ENCODE measurements at regions not wholly inside any gene's neighbourhood (a gene's known extent, or its start where the extent isn't known, plus 50 kb on each side); places are given as distances from the start of the nearest gene placed in this dataset.
"Not testable (repeated sequence)": the region's sequence is repeated elsewhere in the genome, so short reads cannot be mapped to it uniquely, and the experiment has no call there.

DNA sequence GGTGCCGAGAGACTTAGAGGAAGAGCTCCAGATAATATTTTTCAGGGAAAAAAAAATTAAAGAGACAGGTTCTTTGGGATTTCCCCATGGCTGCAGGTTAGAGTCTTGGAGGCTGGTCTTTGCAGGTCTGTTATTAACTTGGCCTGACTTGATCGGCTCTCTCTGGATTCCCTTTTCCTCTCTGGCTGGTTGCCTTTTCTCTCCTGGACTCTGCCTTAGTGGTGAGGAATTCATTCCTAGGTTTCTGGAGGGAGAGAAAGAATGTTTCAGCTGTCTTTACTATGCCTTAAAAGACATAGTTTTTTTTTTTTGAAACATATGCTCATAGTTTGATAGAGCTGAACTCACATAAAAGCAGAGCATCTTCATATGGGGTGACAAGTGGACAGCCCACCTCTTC lies 336.3 kb downstream of the BMP4 start:
- H3K36me3 ChIP-seq, result no peaks in the 10 kb centered on the region
- intact Hi-C loops (cut with DNase I), result no loop called here
- H3K4me3 ChIP-seq, result no peak overlapping the region
- ATAC-seq (no peak), DNase-seq (no peak)
- no peaks in the 10 kb centered on the region for H3K4me1 ChIP-seq
- no peaks in the 10 kb centered on the region for H3K9me3 ChIP-seq
- H3K27ac ChIP-seq, result no peak overlapping the region
- TF ChIP-seq, protein P1, sequence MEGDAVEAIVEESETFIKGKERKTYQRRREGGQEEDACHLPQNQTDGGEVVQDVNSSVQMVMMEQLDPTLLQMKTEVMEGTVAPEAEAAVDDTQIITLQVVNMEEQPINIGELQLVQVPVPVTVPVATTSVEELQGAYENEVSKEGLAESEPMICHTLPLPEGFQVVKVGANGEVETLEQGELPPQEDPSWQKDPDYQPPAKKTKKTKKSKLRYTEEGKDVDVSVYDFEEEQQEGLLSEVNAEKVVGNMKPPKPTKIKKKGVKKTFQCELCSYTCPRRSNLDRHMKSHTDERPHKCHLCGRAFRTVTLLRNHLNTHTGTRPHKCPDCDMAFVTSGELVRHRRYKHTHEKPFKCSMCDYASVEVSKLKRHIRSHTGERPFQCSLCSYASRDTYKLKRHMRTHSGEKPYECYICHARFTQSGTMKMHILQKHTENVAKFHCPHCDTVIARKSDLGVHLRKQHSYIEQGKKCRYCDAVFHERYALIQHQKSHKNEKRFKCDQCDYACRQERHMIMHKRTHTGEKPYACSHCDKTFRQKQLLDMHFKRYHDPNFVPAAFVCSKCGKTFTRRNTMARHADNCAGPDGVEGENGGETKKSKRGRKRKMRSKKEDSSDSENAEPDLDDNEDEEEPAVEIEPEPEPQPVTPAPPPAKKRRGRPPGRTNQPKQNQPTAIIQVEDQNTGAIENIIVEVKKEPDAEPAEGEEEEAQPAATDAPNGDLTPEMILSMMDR (IDR thresholded peaks at IDR 0.05), result no peak
- H3K27me3 ChIP-seq, result no peaks in the 10 kb centered on the region

- no peak overlapping the region for H3K4me3 ChIP-seq
- TF ChIP-seq, protein P1 (IDR thresholded peaks at IDR 0.05), result no peak
- no peaks in the 10 kb centered on the region for H3K27me3 ChIP-seq
- H3K4me1 ChIP-seq, result no peaks in the 10 kb centered on the region
- ATAC-seq, result peak; percentile 62
- intact Hi-C loops (cut with DNase I), result no loop called here
- DNase-seq, result no peak
- H3K36me3 ChIP-seq, result no peaks in the 10 kb centered on the region
- H3K9me3 ChIP-seq, result no peaks in the 10 kb centered on the region
- H3K27ac ChIP-seq, result no peak overlapping the region
These were observed 336.9 kb downstream of the BMP4 start for GRCh38 chr14:53619691-53620231.

- ATAC-seq, H3K4me1 ChIP-seq: not testable (repeated sequence)
These were observed 340.1 kb downstream of the BMP4 start for GRCh38 chr14:53616536-53616935.

GRCh38 chr14:53615252-53615651 lies 341.4 kb downstream of the BMP4 start:
- intact Hi-C loops (cut with DNase I), result no loop called here
- ATAC-seq (no peak), DNase-seq (no peak)
- Histone ChIP-seq H3K27ac (no peak overlapping the region), H3K27me3 (no peaks in the 10 kb centered on the region), H3K4me1 (no peaks in the 10 kb centered on the region), H3K9me3 (peaks cover 0 to 3% of the 10 kb centered on the region in 2 donors), H3K4me3 (no peak overlapping the region), H3K36me3 (no peaks in the 10 kb centered on the region)
- TF ChIP-seq, protein P1 (IDR thresholded peaks at IDR 0.05), result no peak

More at GRCh38 chr14:53616536-53616935, 340.1 kb downstream of the BMP4 start:
- H3K27me3 ChIP-seq; H3K27ac ChIP-seq; H3K36me3 ChIP-seq; H3K9me3 ChIP-seq; intact Hi-C loops (cut with DNase I); H3K4me3 ChIP-seq; DNase-seq: not testable (repeated sequence)

DNA sequence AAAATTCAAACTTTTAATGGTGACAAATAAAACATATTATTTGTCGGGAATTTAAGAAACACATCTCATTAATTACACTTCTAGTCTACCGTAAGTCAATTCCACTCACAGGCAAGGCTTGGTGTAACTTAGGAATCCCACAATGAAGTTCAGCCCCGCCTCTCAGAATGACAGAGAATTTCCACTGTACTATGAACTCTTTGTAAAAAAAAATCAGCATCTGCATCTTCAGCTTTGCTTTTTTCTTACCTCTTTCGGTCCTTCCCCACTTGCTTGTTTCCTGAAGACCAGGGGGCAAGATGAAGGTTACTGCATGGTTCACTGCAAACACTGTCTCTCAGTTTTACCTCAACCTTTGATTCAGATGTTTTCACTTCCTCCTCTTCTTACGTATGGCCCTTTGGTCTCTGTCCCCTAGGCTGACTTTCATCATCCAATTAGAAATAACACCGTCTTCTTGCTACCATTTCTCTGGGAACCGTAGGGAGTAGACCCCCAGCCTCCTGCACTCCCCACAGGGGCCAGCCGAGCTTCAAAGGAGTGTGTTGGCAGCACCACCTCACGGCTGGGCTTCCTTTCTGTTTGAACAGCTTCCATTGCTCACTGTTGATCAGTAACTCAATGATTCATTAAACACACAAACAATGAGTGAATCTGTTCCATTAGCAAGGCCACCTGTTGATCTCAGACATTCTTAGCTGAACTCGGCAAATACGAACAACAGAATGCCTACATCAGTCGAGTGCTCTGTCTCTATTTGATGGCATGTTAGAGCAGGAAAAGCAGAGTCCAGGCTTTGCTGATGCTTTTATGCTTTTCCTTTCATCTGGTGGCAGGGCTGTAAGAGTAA lies 343.0 kb downstream of the BMP4 start:
- peaks cover 0 to 3% of the 10 kb centered on the region in 2 donors for H3K9me3 ChIP-seq
- no peaks in the 10 kb centered on the region for H3K36me3 ChIP-seq
- ATAC-seq (peak; percentile 67), DNase-seq (no peak)
- intact Hi-C loops (cut with DNase I), result no loop called here
- TF ChIP-seq, protein P1 (IDR thresholded peaks at IDR 0.05), result no peak
- no peaks in the 10 kb centered on the region for H3K27me3 ChIP-seq
- H3K4me3 ChIP-seq, result no peak overlapping the region
- H3K4me1 ChIP-seq, result no peaks in the 10 kb centered on the region
- no peak overlapping the region for H3K27ac ChIP-seq

All from left lung (tissue), 4 donors.